Eye (tissue), 1 donor: ENCODE measurements at regions not wholly inside any gene's neighbourhood (a gene's known extent, or its start where the extent isn't known, plus 50 kb on each side); places are given as distances from the start of the nearest gene placed in this dataset.

ENCODE experiments used
- DNase-seq: peaks from one replicate; pipeline ENCODE4 v3.0.0-alpha.2; 2015

DNA sequence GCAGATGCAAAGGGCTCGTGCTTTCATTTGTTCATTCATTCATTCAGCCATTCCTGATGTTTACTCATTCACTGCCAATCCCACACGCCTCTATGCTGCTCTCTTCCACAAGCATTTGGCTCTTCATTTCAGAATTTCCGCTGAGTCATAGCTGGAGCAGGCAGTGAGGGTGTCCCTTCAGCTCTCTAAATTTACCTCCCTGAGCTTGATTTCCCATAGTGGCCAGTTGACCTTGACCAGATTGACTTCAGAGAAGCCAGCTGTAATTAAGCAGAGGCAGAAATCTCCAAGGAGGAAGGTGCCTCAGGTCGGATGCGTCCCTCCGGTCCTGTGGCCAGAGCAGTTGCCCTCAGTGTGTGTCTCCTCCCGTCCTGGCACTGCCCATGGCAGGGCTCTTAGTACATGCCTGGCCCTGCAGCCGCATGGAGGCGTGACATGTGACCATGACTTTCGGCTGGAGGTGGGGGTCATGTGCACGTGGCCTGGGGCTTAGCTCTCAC is 267.2 kb upstream of the ECI2 start:
- no peak for DNase-seq

DNA sequence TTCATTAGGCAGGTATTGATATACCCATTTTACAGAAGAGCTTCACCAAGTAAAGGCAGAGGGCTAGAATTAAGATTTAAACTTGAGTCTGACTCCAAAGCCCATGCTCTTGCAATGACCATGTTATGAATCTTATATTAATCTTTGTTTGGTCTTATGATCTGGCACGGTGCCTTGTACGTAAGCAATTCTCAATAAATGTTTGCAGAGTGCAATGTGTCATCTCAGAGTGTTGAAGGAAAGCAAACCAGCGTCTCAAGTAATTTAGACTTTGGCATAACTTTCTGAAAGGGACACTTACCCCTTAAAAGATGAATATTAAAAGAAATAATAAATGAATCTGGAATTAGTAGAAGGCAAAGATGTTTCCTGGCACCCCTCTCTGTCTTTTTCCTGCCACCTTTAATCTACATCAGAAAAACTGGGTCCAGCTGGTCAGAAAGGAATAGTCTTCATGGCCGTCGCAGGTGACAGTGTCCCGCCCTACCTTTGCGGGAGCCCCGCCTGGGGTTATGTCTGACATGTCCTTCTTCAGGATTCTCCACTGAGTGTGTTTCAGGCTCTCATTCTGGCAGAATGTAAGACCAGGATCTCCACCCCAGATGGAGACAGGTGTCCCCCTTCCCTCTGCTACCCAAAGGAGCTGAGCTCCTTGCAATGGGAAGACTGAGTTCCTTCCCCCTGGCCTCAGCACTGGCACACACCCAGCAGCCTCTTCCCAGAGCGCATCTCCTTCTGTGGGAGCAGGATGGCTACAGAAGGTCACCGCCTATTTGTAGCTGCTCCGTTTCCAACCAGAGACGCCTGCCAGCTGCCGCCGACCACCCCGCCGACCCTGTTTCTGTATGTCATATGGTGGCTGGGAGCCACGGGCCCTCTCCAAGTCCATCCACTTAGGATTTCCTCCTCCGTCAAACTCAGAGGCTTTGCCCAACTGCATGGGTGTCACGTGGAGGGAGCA is 266.3 kb upstream of the ECI2 start:
- no peak for DNase-seq

DNA sequence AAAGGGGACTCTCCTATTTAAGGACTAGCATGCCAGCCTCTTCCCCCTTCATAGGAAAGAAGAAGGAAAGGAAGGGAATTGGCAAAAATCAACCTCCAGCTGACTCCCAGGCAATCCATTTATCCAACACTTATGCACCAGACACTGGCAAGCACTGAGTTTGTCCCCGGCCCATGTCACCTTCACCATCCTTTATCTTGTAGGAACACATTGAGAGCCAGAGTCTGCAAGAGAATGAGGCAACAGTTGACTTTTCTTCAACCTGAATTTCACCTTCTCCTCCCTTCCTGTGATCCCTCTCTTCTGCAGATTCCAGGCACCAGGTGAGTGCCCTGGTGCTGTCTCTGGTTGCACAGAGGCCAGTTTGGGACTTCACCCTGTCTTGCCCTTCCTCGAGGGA is 264.3 kb upstream of the ECI2 start:
- DNase-seq: no peak

DNA sequence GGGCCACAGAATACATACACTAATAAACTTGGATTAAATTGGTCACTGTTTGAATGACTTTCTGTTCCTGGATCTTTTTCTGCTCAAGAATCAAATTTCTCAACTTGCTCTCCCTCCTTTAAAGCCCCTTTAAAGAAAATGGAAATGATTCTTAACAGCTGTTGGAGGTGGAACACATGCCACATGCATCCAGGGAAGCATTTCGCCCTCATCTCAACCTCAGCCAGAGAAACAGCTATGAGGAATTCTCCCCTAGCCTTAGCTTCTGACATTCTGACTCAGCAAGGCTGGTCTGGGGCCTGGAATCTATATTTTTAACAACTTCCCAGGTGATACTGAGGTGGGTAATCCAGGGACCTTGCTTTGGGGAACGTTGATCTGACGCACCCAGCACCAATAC is 263.4 kb upstream of the ECI2 start:
- peak; percentile 27 for DNase-seq

DNA sequence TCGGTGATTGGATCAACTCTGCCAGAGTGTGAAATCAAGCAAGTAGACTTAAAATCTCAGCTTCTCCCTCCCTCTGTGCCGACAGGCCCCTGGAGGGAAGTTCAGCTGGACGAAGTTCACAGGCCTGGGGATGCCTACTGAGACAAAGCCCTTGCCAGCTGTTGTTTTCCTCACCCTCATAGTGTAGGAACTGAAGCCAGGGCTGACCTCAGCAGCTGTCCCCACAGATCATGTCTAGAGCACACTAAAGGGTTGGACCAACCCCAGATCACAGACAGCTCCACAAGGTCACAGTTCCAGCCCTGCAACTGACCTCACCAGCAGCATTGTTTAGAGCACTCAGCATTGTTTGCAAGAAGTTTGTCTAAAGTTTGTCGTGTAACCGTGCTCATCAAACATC is 261.9 kb upstream of the ECI2 start:
- DNase-seq: peak; percentile 74

DNA sequence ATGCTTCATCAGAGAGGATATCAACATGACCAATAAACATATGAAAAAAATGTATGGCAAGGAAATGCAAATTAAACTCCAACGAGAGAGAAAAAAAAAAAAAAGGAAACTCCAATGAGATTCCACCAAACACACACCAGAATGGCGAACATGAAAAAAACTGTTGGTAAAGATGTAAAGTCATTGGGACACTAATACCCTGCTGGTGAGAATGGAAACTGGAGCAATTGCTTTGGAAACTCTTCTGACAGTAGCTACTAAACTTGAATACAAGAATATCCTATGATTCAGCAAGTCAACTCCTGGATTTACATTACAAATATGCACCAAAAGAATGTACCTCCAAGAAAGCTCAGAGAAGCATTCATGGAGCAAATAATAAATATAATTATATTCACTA is 260.7 kb upstream of the ECI2 start:
- DNase-seq: no peak

DNA sequence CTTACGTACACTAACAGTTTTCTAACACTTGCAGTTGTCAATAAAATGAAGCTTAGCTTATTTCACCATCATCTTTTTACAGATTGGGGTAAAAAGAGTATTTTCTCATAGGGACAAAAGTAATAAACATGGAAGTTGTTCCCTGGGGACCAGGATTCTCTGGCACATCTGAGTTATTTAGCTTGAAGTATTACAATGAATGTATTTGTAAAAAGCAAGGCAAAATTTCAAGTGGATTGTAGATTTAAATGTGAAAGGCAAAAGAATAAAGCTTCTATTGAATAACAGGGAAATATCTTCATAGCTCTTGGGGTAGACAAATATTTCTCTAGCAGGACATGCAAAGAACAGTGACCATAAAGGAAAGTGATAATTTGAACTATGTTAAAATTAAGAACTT is 260.0 kb upstream of the ECI2 start:
- no peak for DNase-seq

DNA sequence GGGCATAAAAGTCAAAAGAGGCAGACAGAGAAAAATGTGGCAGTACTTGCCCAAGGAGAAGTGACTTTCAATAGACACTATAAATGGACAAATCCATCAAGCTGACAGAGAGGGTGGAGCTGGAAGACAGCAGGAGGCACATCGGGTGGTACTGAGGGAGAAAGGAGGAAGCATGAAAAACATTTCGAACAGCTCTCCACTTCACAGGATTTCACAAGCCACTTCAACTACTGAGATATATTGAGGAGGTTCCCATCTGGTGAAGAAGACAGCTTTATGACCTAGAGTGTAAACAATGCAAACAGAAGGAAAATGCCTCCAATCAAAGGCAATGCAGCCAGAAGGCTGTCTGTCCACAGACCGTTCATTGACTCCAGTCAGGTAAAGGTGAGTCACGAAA is 259.4 kb upstream of the ECI2 start:
- no peak for DNase-seq

DNA sequence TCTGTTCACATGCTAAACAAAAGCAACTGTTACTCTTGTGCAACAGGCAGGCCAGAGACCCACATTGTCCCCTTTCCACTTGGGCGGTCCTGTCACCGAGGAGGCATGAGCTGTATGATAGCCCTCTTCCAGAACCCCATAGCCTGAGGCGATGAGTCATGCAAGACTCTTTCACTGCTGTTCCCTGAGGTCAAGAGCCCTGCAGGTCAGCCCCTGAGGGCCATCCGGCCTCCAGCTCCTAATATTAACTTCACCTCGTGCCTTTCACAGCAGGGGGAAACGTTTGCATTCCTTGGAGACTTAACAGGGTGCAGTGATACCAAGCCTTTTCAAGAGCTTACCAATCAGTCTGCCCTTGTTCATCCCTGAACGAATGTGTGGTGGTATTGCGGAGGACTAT is 253.3 kb upstream of the ECI2 start:
- peak; percentile 27 for DNase-seq

DNA sequence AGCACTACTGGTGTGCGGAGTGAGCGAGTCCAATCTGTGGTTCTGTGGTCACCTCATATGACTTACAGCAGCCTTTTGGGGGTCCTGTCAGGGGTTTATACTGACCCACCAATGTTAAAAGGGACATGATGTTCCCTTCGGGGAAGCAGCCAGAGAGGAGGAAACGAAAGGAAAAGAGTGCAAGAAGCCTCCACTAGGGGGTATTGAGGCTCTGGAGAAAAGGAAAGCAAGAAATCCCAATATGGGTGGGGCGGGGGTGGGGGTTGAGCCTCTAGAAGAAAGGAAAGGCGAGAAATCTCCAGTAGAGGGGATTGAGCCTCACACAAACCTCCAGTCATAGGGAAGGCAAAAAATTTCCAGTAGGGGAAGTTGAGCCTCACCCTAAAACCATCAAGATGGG is 249.3 kb upstream of the ECI2 start:
- no peak for DNase-seq

DNA sequence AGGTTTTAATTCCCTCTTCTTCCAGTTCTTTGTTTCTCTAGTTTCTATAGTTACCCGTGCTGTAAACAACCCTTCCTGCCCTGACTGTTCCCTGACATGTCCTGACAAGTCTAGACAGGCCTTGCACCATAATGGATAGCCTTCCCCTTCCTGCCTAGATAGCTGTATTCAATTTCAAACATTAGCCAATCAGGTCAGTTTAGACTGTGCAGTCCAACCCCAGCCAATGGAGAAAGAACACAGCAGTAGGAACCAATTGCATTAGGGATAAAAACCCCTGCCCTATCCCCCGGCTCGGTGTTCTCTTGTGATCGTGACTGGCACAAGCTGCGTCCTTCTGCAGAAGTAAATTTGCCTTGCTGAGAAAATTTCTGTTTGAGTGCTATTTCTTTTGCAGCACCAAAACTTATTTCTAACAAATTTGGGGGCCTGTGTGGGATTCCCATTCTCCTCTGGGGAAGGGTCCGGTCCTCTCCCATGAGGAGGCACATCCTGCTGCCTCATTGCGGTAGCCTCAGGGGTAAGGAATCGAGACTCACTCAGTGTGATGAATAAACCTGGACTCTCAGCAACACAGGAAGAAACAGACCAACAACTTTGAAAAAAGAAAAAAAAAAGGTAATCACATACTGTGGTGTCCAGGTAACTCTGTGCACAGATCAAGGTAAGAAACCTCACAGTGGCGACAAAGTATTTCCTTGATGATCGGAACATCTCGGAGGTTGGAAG is 248.7 kb upstream of the ECI2 start:
- no peak for DNase-seq

DNA sequence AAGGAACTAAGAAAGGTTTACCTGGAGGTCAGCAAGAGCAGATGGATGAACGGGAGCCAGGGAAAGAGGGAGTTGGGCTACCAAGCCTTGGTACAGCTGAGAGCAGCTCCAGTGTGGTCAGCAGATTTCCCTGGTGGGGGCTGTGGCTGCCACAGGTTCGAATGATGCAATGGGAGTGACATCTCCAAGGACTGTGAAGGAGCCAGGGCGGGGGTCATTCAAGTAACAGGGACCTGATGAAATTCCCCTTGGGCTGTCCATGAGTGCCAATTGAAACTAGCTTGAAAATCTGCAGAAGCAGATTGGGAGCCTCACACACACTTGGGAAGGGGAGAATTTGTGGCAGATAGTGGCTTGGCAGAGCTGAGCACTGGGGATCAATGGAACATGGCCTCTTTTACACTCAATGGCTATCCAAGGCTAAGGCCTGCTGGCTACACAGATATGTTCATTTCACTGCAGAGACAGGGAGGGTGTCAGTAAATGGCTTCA is 247.0 kb upstream of the ECI2 start:
- DNase-seq: no peak

DNA sequence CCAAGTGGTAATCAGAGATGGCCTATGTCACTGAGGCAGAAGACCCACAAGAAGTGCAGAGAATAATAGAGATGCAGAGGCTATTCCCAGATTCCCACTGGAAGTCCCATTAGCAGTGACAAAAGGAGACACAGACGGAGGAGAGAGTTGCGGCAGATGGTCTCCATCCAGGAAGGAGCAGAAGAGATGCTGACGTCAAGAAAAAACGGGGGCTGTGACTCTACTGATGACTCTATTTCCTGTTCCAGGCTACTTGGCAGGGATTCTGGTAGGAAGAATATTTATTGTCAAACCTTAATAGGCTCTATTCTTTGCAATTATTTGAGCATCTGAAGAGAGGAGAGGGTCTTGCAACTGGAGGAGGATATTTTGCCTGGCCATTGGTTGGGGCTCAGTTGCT is 246.0 kb upstream of the ECI2 start:
- no peak for DNase-seq

DNA sequence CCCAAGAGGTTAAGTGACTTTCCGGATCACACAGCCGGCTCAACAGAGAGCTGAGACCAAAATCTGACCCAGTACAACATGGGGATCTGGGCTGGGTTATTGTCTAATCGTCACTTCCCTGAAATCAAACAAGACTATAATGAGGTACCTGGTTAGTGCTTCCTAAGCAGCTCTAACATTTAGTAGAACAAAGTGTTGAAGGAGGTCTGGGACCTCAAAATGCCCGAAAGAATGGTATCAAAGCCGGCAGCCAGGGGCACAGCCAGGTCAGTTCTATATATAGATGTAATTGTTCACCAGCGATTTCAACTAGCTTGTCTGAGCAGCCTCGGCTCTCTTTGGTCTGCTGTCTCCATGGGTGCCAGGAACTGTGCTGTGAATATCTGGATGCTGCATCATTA is 245.5 kb upstream of the ECI2 start:
- DNase-seq: no peak

DNA sequence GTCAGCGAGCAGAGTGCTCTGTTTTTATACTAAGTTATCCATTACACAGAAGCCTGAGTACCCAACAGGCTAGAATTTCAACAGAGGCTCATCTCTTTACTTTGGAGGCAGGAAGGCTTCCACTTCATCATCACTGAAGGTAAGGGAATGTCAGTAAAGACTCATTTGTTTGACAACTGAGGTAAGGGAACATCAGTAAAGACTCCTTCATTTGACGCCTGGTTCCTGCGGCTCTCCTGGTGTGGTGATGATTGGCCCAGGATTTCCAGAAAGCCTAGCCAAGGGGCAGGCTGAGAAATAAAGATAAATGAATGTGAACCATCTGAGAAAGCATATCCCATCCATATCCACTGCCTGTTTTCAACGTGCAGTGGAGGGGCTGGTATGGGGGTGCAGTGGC is 244.6 kb upstream of the ECI2 start:
- DNase-seq: no peak

DNA sequence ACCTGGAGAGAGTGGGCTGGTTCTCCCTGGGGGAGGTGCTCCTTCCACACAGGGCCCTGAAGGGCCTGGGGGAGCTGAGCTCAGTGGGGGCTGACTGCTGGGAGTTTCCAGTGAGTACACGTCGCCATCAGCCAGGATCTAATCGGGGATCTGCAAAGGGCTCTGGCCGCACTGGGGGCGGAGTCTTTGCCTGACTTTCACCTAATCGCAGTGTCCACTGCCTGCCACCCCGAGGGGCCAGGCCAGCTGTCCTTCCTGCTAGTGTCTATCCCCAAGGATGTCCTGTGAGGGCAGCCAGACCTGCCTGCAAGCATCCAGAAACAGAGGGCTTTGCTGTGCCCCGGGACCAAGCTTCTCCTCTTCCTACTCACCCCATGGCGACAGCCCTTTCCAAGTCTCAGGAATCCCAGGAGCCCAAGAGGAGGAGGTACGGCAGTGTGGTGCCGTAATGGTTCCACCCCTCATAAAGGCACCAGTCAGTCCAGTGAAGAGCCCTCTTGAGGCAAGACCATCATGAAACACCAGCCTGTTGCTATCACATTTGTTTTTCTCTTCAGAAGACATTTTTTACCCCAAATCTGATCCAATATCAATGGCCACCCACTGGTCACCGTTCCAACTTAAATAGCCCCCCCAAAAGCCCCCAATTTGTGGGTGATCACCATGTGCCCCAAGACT is 243.1 kb upstream of the ECI2 start:
- no peak for DNase-seq

DNA sequence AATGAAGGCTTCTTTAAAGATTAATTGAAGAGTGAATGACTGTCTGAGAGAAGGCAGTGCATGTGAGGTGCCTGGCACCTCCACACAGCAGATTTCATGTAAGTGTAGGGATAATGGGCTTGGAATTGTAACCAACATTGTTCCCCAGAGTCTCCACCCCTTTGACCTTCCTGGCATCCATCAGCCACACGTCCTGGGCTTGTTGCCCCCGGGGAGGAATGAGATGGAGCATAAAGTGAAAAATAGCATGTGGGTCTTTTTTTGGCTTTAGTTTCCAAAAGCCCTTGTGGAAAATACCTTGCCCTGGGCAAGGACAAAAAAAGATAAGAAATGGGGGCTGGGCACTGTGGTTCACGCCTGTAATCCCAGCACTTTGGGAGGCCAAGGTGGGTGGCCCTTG is 242.2 kb upstream of the ECI2 start:
- DNase-seq: no peak

DNA sequence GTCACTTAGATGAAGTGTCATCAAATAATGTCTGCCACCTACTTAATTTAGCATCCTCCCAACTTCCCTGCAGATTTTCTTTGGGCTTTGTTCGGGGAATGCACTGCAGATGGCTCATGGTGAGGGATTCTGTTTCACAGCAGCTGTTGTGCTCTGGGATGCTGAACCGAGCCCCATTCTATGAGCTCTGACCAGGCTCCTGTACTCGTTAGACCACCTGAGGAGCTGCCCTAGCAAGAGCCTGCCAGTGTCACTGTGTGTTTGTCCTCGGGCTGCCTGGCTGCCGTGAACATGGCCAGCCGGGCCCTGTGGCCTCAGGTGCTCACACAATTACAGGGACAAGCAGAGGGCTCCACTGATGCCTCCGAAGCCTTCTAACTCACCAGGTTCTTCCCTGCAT is 238.8 kb upstream of the ECI2 start:
- peak; percentile 19 for DNase-seq

DNA sequence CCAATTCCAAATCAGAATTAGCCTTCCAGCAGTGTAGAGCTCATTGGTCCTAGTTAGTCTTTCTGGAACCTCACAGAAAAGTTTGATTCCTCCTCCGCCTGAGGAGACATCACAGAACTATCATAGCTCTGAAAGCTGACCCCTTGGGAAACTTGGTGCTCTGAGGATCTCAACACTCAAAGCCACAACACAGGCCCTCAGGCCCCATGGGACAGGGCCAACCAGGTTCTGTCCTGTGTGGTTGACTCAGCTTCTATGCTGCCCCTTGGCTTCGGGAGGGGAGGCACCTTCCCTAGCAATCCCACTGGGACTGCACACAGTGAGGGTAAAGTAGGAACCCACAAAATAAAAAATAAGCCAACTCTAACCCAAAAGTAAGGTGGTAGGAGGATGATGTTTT is 237.5 kb upstream of the ECI2 start:
- DNase-seq: no peak

DNA sequence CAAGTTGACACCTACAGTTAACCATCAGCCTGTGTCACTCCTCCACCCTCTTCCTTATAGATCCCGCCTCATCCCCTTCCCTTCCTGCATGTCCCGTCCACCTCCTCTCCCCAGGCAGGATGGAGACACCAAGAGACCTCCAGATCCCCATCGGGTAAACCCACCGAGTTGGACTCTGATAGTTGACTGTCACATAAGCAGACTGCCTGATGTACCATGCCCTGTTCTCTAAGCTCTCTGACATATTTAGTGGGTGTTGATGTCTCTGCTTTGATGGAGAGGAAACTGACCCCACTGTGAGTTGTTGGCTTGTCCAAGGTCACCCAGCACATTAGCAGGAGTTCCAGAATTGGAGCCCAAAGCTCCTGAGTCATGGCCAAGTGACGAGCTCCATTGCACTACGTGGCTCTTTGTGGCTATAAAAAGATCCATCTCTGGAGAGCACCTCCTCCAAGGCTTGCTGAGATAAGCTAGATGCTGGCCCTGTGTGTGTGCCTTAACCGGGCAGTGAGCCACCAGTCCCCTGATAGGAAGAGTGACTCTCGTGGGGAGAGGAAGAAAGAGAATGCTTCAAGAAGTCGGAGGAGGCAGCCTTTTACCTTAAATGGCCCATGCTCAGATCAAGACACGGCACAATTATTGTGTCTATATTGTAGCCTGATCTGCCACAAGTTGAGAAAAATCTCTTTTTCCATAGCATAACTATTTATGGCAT is 236.0 kb upstream of the ECI2 start:
- no peak for DNase-seq

DNA sequence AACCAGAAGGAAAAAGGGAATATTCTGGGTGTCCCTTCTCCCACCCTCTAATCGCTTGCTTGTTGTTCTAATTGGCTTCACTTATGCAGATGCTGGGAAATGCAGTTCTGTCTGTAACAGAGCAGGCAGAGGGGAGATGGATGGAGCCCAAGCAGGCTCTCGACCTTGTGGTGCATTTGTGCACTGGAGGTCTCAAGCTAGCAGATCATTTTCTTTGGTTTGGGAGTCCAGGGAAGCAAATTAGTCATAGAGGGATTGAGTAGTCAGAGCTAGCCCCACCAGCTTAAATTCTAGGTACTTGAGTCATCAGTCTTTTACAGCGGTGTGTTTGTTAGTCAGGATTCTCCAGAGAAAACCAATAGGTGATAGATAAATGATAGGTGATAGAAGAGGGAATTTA is 234.7 kb upstream of the ECI2 start:
- no peak for DNase-seq

DNA sequence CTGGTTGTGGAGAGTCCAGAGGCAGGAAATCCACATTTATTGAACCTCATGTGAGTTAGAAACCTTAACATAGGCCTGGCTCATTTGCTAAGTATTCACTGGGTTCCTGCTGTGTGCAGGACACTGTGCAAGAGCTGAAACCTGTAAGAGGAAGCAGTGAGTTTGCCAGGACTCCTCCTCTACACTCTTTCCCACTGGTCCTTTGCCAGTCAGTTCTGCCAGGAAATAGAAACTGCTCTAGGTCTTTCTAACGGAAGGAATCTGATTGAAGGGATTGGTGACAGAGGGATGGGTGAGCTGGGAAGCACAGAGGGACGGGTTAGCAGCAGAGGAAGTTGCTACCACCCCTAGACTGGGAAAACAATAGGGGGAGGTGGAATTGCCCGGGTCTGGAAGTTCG is 234.2 kb upstream of the ECI2 start:
- no peak for DNase-seq

DNA sequence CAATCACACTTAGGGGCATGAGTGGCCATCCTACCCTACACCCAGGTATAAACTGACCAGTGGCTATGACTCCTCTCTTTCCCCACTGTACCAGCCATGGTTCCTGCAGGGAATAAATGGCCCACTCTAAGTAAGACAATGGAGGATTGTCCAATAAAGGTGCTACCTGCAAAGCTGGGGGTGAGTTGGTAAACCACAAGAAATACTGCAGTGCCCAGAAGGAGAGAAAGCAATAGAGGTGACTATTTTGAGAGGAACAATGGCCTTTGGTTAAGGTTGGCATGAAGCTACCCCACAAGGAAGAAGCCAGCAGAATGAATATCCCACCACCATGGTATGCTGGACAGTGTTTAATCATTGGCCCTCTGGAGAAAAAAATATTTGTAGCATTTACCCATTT is 233.3 kb upstream of the ECI2 start:
- DNase-seq: no peak
